ENCODE measurements at regions not wholly inside any gene's neighbourhood (a gene's known extent, or its start where the extent isn't known, plus 50 kb on each side); places are given as distances from the start of the nearest gene placed in this dataset.

GRCh38 chr2:60371681-60372080 lies 181.8 kb downstream of the BCL11A start:
- TF ChIP-seq EZH2 (IDR thresholded peaks at IDR 0.05; ENCODE audit: insufficient read depth, poor library complexity, severe bottlenecking) (no peak), EZH2phosphoT487 (IDR thresholded peaks at IDR 0.05; ENCODE audit: insufficient read depth, low read depth) (no peak)

Measured in GM23248 (cell line).